ENCODE measurements at regions not wholly inside any gene's neighbourhood (a gene's known extent, or its start where the extent isn't known, plus 50 kb on each side); places are given as distances from the start of the nearest gene placed in this dataset.
A peak's percentile ranks its signal among the peaks of the same experiment; 100 is the strongest.

GRCh38 chr1:39141925-39142324, 62.6 kb upstream of the MACF1 start:
- DNase-seq = no peak

- peak; percentile 75 for DNase-seq
Observed at GRCh38 chr1:39142401-39143060, 62.0 kb upstream of the MACF1 start.

GRCh38 chr1:39144924-39145323, 59.6 kb upstream of the MACF1 start:
- no peak for DNase-seq

- no peak for DNase-seq
Observed at GRCh38 chr1:39145331-39145965, 59.0 kb upstream of the MACF1 start.

- no peak for DNase-seq
Observed at GRCh38 chr1:39146681-39147080, 57.8 kb upstream of the MACF1 start.

- no peak for DNase-seq
Observed at GRCh38 chr1:39147099-39148025, 57.1 kb upstream of the MACF1 start.

GRCh38 chr1:39148942-39149341, 55.6 kb upstream of the MACF1 start:
- no peak for DNase-seq

- no peak for DNase-seq
Observed at GRCh38 chr1:39149509-39149908, 55.0 kb upstream of the MACF1 start.

- no peak for DNase-seq
Observed at GRCh38 chr1:39150779-39151178, 53.7 kb upstream of the MACF1 start.

- DNase-seq = no peak
Observed at GRCh38 chr1:39151267-39151666, 53.2 kb upstream of the MACF1 start.

- no peak for DNase-seq
Observed at GRCh38 chr1:39152923-39153322, 51.6 kb upstream of the MACF1 start.

GRCh38 chr1:39153684-39154083, 50.8 kb upstream of the MACF1 start:
- DNase-seq = no peak

GRCh38 chr1:39154553-39155421, 49.7 kb upstream of the MACF1 start:
- DNase-seq = no peak
